ENCODE measurements at regions not wholly inside any gene's neighbourhood (a gene's known extent, or its start where the extent isn't known, plus 50 kb on each side); places are given as distances from the start of the nearest gene placed in this dataset.

- TF ChIP-seq CTCF (IDR thresholded peaks at IDR 0.05), result no peak
- TF ChIP-seq POLR2A (IDR thresholded peaks at IDR 0.05), result no peak
These were observed 262.0 kb upstream of the FOXQ1 start for GRCh38 chr6:1049900-1050299.
